GM19328 (cell line): ENCODE measurements at regions not wholly inside any gene's neighbourhood (a gene's known extent, or its start where the extent isn't known, plus 50 kb on each side); places are given as distances from the start of the nearest gene placed in this dataset.

Source experiments
- ATAC-seq: cut with Tn5 transposase; IDR thresholded peaks from one replicate; pipeline ENCODE4 v1.9.1; 2021; ENCODE audit warnings: mild to moderate bottlenecking, moderate library complexity; ENCODE audit not compliant: unreplicated experiment

DNA sequence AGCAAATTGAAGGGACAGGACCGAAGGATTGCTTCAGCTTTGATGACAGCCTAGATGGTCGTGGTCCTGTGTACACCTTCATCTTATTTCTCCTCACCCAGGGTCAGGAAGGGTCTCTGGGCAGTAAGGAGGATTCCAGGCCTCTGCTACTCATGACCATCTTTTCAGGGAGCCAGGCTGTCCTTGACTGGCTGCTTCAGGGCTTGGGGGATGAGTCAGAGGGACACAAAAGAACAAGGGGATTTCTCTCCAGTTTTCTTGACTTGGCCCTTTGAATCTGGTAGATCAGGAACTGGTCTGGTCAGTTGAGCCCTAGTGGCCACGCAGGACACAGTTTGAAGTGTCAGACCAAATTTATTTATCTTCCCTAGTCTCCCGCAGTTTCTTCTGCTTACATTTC, 402.1 kb upstream of the CHD6 start:
- ATAC-seq = no peak

DNA sequence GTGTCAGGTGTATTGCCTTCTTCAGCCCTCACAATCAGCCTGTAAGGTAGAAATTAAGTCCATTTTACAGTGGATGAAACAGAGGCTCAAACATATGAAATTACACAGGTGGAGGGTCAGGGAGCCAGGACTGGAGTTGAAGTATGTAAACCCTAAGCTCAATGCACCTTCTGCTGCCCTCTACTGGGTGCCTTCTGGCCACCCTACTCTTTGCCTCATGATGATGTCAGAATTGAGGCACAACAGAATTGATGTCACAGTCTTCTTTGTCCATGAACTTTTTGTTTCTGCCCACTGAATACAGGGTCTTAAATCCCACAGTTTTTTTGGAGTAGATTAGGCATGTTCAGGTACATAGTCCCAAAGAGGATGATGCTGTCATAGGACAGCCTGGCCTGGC, 400.8 kb upstream of the CHD6 start:
- ATAC-seq = no peak

DNA sequence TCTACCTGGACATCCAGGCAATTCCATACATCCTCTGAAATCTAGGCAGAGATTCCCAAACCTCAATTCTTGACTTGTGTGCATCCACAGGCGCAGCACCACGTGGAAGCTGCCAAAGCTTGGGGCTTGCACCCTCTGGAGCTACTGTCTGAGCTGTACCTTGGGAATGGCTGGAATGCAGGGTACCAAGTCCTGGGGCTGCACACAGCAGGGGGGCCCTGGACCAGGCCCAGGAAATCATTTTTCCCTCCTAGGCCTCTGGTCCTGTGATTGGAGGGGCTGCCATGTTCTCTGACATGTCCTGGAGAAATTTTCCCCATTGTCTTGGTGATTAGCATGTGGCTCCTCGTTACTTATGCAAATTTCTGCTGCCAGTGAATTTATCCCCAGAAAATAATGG, 391.9 kb upstream of the CHD6 start:
- ATAC-seq = no peak

DNA sequence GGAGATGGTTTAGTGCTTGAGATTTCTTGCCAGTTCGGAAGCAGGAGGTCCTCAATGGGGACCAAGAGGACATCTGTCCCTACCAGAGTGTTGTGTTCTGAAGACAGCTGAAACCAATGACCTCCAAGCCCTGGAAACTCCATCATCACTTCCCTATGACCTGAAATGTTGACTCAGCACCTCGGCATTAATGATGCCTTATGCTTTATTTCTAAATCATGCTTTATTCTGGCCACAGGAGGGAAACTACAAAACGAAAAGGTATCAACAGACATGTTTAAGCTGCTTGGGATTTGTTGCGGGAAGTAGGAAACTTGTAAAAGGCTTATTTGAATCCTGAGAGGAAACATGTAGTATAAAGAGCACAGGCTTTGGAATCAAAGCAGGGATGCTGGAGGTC, 389.1 kb upstream of the CHD6 start:
- no peak for ATAC-seq

DNA sequence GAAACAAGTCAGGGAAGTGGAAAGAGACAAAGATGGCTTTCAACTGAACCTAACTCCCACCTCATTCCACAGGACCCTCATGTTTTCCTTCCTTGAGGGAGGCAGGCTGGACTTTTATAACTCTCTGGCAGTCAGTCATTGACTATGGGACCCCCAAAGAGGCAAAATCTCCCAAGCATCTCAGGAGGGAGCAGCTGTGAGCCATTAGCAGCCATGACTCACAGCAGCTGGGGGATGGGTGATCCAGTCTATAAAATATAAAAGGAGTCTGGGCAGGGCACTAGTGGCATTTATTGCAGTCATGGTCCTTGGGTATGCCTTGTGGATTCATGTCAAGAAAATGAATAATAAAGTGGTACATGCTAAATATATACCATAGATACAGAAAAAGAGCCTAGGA, 387.0 kb upstream of the CHD6 start:
- ATAC-seq = no peak

DNA sequence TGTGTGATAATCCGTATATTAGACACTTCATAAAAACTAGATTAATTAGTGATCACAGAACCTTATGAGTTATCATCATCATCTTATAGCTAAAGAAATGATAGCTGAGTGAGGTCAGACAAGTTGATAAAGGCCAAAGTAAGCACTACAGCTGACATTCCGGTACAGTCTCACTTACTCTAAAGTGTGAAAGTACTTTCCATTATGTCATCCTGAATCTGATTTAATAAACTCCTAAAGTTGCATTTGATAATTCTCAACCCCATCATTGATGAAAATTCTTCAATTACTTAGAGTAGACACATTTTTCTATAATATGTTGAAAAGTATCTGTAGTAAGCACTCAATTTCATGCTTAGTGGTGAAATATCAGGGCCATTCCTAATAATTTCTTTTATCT, 385.2 kb upstream of the CHD6 start:
- ATAC-seq = no peak

DNA sequence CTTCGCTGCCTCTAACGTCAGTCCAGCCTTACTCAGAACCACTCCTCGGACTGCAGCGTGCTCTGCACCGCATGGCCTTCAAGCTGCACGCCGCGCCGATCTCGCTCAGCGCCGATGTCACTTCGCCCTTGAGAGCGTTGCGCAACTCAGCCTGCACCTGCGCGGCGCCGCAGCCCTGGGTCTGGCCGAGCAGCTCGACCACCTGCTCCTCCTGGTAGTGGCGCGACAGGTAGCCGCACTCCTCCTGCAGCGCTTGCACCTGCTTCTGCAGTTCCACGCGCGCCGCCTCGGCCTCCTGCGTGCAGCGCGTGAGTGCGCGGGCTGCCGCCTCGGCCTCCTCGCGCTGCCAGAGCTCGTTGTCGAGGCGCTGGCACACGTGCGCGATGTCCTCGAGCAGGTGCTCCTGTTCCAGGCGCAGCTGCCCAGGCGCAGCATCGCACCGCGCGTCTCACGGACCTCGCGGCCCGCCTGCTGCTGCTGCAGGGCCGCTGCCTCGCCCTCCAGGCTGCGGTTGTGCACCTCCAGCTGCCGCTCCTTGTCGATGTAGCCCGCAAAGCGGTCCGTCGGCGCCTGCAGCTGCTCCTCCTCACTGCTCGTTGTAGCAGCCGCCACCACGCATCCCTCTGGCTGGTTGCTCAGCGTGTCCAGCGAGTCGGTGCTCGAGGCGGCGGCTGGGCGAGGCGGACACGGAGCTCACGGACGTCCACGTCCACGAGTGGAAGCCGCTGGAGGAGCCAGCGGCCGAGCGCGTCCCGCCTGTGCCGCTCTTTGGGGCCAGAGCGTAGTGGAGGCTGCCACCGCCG, 380.6 kb upstream of the CHD6 start:
- ATAC-seq = no peak

DNA sequence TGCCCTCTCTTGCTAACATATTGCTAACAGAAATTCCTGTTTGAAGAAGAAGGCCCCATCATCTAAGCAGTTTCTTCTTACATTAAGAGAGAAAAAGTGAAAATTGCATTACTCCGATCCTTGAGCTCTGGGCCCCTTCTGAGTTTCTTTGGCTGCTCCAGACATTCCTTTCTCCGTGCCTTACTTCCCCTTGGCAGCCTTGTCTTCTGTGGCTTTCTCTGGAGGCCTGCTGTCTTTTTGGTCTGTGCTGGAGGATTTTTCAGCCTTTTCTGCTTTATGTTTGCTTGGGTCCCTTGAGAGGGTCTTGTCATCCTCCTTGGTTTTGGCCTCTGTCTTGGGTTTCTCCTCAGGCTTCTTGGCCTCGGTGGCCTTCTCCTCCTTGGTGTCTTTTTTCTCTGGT, 378.8 kb upstream of the CHD6 start:
- ATAC-seq = no peak

DNA sequence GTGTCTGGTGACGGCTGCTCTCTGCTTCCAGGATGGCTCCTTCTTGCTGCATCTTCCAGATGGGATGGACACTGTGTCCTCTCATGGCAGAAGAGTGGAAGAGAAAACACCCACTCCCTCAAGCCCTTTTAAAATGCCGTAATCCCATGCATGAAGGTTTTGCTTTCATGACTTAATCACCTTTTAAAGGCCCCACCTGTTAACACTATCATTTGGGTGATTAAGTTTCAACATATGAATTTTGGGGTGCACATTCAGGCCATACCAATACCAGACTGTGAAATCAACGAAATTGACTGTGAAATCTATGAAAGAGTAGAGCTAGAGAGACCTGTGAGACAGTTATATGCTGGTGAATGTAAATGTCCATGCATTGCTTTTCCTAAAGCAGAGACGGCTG, 374.3 kb upstream of the CHD6 start:
- ATAC-seq = no peak

DNA sequence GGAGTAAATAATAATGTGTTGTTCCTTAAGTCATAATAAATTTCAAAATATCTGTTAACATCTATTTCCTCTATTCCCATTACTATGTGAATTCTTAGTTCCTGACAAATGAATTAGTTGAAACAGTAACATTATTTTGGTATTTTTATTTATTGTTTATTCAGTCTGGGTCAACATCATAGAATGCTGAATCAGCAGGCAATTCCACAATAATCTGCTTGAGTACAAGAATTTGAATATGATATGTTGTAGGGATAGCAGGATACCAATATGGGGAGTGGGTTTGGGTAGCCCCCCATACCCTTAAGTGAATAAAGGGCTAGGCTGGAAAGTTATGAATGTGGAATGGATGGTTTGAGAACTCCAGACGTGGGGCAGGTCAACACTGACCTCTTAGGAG, 373.2 kb upstream of the CHD6 start:
- no peak for ATAC-seq

DNA sequence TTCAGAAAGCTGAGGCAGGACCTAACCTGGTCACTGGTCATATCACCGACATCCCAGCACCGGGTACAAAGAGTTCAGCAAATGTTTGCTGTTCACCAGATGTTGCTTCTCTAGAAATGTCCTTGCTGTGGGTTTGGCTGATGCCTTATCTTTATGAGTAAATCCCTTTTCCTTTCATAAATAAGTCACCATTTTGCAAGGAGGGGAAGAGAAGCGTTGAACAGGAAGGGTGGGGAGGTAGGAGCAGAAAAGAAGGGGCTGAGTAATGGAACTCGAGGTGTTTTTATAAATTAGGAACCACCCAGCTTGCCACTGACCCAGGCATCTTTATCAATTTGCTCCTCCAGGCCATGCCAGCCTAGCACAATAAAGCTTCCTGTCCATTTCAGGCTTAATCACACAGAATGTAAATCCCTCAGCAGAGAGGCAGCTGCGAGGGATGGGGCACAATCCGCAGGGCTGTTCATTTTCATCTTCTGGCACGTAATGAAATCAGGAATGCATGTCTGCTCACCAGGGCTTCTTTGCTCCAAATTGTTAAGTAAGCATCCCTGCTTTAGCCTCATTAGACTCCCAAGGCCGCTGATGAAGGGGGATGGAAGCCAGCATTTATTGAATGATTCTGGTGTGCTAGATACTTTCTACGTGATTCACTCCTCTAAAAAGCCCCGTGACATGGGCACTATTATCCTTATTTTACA, 371.9 kb upstream of the CHD6 start:
- no peak for ATAC-seq

DNA sequence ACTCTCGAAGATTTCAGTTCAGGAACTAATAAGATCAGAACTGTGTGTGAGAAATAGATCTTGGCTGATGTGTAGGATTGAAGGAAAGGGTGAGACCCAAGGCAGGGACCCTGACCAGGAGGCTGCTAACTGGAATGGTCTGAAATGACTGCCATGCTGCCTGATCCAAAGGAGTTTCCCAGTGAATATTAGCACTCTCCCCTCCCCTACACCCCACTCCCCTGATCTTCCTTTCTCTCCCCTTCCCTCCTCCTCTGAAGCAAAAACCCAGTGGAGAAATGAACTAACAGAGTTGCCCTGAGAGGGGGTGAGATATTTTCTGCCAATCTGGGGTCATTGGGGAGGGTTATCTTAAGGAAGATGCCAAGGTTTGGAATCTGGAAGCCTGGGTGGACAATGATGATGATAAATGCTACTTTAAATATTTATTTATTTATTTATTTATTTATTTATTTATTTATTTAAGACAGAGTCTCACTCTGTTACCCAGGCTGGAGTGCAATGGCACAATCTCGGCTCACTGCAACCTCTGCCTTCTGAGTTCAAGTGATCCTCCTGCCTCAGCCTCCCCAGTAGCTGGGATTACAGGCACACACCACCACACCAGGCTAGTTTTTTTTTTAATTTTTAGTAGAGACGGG, 371.0 kb upstream of the CHD6 start:
- no peak for ATAC-seq

DNA sequence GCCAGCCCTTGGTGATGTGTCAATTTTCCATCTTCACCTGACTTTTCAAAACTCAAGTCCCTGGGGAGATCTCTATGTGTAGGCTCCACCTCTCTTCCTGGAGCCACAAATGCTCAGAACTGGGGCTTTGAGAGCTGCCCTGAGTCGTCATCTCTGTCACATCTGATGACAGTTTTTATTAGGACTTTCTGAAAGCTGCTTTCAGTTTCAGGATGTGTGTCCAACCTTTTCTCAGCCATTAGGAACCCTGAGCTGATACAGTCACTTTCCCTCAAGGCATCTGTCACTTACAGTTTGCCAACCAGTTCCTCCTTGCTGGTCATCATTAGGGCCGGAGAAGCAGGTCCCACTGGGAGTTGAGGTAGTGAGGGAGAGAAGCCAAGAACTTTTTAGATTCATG, 365.9 kb upstream of the CHD6 start:
- no peak for ATAC-seq

DNA sequence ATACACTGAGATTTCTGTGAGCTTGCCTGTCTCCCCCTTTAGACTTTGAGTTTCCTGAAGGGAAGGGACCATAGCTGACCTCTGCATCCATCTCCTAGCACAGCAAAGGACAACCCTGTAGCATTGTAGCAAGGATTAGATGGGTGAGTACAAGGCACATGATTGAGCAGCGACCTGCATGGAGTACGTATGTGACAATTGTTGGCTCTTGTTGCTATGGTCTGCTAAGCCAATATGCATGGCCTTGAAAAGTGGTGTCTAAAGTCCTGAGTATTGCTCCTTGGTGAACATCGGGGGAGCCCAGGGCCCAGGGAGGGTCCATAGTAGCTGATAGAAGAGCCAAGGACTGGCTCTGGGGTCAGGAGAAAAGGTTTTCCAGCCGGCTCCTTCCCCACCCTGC, 365.0 kb upstream of the CHD6 start:
- ATAC-seq = no peak

DNA sequence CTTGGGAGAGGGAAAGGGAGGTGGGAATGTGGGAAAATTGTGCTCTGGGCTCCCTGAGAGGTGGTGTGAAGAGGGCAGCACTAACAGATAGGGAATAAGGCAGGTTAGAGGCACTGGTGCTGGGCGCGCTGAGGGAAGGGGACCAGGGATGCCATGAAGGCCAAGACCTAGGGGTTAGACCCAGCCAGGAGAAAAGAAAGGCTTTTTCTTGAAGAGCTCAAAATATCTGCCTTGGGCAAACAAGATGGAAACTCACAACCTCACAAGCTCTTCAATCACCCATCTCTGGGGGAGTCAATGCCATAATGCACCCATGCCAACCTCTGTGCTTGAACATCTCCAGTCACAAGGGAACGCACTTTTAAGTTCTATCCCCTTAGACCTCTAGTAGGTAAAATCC, 363.6 kb upstream of the CHD6 start:
- ATAC-seq = no peak

DNA sequence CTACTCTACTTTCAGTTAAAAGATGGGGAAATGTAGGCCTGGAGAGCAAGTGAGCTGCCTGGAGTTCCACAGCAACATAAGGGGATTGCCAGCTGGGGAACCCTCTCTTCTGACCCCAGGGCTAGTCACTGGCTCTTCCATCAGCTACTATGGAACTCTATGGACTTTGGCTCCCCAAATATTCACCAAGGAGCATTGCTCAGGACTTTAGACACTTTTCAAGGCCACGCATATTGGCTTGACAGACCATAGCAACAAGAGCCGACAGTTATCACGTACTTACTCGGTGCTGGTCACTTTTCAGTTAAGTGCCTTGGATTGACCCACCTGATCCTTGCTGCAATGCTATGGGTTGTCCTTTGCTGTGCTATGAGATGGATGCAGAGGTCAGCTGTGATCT, 360.7 kb upstream of the CHD6 start:
- ATAC-seq = no peak

DNA sequence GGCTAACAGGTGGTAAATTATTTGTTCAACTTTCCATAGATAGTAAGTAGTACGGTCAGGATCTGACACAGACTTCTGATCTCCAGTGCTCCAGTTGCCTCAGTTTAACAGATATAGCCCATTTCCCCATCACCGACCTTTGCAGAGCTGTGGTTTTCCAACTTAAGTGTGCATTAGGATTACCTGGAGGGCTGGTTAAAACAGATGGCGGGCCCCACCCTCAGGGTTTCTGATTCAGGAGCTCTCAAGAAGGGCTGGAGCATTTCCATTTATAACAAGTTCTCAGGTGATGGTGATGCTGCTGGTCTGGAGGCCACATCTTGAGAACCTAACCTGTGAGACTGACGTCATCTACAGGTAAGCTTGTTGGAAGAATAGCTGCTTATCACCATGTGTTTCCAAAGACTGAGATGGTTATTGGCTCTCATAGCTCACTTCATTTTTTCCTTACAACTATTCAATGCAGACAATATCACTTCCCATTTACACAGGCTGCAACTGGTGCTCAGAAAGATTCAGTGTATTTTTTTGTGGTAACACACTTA, 360.1 kb upstream of the CHD6 start:
- no peak for ATAC-seq

DNA sequence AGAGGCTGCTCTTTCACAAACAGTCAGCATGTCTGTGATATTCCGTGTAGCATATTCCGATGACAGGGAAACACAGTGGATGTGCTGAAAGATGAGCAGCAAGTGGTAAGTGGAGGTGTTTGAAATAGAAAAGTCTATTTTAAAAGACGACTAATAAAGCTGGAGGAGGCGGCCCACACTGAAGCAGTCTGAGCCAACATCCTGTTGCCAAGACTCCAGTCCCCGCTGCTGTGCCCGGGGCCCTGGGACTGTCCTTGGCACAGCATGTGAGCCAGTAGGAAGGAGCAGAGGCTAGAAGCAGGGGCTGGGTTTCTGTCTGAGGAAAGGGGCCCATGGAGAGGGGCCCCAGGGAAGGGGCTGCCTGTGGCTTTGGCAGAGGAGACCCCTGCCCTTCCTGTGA, 351.5 kb upstream of the CHD6 start:
- no peak for ATAC-seq

DNA sequence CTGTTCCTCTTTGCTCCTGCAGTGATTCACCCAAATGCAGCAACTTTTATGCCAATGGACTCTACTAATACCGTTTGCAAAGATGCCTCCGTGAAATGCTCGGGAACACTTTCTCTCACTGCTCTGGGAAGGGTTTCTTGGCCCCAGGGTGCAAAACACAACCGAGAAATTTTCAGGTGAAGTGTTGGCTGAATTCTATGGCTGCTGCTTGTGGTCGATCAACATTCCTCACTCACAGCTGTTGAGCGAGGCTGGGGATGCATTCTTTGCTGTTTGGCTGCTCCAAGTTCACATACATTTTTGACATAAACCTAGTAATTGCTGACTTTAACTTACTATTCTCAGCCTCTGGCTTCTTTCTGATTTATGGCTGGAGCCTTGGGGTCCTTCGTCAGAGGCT, 342.0 kb upstream of the CHD6 start:
- ATAC-seq = no peak

DNA sequence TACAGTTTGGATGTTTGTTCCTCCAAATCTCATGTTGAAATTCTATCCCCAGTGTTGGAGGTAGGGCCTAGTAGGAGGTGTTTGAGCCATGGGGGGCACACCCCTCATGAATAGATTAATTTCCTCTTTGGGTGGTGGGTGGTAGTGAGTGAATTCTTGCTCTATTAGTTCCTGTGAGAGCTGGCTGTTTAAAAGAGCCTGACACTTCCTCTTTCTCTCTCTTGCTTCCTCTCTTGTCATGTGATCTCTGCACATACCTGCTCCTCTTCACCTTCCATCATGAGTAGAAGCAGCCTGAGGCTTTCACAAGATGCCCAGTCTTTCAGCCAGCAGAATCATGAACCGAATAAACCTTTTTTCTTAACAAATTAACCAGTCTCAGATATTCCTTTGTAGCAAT, 340.2 kb upstream of the CHD6 start:
- ATAC-seq = no peak

DNA sequence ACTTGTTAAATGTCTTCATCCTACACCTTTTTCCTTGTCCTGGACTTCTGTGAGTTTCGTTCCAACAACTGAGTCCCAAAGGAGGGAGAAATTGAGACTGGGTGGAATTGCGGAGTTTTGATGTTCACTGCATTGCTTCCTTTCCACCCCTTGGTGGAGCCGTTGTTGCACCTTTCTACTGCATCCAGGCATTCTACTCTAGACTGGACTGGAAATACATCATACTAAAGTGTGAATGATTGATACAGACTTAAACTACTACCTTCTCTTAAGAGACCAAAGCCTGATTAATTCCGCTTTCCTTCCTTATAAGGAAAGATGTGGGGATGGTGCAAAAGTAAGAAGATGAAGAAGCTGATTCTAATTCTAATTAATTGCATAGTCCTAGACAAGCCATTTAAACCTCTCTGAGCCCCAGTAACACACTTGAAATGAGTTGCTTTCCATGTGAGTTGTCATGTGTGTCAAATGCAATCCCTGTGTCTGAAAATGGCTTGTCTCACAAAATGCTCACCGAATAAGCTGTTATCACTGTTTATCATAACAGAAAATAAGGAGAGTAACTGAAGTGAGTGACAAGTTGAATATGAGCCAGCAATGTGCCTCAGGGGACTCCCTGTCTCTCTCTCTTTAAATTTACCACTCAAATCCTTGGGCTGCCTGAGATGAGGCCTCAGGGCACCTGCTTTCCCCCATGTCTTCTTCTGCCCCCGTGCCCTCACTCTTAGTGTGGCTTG, 338.3 kb upstream of the CHD6 start:
- ATAC-seq = no peak
